GM19023 (cell line): ENCODE measurements at regions not wholly inside any gene's neighbourhood (a gene's known extent, or its start where the extent isn't known, plus 50 kb on each side); places are given as distances from the start of the nearest gene placed in this dataset.

Experiments used
- ATAC-seq: cut with Tn5 transposase; IDR thresholded peaks from one replicate; pipeline ENCODE4 v1.9.1; 2021; ENCODE audit warnings: mild to moderate bottlenecking, moderate library complexity; ENCODE audit not compliant: unreplicated experiment

DNA sequence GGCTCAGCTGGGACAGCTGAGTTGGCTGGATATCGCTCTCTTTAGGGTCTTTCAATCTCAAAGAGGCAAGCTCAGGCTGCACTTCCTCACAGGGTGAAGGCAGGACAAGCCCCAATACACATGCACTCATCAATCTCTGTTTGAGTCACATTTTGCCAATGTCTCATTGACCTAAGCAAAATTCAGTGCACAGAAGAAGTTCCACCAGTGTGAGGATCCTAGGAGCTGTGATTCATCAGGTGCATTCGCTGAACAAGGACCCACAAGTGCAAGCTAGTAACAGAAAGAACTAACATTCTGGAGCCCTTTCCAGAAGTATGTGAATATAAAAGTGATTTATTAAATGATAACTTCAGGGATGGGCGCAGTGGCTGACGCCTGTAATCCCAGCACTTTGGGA is 477.2 kb downstream of the GPAM start:
- no peak for ATAC-seq

DNA sequence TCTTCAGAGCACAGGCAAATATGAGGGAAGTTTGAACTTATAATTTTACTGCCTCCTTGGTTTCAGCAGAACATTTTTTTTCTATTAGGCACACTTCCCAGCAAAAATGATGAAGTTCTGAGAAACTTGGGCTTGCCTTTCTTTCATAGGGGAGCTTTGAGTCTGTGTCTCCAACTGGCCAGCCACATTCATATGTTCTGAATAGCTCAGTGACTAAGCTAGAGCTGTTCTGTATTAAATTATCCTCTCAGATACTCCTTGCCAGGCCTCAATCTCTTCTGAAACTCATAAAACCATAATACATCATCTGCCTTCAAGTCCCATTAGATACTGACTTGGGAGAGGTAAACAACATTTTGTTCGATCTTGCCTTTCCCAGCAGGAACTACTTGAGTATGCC is 476.5 kb downstream of the GPAM start:
- ATAC-seq: no peak

DNA sequence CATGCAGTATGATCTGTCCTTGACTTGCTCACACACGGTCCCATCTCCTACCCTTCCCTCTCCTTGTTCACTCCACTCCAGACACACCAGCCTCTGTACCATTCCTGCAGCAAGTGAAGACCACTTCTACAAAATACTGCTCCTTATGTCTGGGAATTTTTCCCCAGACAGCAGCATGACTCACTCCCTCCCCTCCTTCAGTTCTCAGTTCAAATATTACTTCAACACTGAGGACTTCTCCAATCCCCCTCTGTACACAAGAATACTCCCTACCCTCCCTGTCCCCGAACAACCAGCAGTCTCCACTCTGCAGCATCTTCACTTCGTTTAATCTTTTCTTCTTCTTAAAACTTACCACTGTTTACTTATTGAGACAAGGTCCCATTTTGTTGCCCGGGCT is 474.0 kb downstream of the GPAM start:
- no peak for ATAC-seq

DNA sequence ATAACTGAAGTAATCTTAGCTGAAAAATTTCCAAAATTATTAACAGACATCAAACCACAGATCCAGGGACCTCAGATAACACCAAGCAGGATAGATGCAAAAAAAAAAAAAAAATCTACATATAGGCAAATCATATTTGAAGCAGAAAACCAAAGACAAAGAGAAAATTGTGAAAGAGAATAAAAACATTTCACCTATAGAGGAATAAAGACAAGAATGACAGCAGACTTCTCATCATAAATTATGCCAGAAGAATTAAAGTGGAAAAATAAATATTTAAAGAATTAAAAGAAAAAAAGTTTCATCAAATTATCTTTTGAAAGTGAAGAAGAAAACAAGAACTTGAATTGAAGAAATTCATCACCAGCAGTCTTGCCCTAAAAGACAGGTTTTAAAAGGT is 467.5 kb downstream of the GPAM start:
- no peak for ATAC-seq

DNA sequence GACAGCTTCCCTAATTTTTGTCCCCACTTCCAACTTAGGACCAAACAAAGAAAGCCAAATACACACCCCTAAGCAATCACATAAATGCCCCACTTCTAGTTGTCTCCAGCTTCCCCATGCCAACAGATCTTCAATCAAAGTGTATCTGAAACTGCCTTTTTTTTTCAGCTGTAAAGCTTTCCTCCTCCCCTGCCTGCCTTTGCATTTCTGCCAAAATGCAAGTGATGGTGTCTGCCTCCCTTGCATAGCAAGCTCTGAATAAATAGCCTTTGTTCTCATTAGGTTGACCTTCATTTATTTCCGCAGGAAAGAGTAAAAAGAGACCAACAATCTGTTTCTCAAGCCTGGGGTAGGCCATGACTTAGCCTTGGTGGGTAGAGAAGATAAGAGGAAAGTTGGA is 459.4 kb downstream of the GPAM start:
- ATAC-seq: no peak

DNA sequence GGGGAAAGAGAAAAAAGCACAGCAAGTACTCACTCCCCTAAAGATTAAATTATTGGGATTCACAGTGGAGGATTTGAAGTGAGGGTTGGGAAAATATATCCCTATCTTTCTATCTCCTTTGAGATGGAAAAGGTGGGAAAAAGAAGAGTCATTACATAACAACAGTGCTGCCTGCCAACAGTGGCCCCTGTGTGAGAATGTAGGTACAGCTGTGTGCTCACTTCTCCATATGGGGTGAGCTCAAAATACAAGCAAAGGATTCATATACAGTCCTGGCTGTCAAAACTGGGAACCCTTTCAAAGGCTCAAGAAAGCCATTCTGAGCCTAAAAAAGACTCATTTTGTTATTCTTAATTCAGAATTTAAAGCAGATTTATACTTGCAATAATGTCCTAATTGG is 458.5 kb downstream of the GPAM start:
- ATAC-seq: no peak

DNA sequence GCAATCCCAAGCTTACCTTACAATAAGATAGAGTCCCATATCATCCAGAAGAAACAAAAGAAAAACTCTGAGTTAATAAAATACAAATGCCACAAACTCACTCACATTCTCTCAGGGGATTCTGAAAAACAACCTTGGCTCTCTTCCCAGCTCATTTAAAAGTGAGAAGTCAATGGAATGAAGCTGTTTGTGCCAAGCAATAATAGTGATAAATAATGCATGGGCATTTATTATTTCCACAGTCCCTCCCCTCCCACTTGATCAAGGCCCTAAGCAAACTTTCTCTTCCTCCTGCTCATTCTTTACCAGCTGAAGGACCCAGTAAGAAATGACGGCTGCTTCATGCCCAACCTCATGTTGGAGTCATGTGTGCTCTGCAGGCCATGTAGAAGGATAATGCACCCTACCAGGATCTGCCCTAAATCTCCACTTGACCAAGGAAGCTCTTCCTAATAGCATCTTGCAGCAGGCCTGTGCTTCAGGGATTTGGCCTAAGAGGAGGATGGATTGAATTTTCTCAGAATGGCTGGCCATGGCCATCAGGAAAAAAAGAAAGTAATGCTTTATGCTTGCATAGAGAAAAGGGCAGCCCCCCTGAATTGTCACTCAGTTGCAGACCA is 451.3 kb downstream of the GPAM start:
- ATAC-seq: no peak

DNA sequence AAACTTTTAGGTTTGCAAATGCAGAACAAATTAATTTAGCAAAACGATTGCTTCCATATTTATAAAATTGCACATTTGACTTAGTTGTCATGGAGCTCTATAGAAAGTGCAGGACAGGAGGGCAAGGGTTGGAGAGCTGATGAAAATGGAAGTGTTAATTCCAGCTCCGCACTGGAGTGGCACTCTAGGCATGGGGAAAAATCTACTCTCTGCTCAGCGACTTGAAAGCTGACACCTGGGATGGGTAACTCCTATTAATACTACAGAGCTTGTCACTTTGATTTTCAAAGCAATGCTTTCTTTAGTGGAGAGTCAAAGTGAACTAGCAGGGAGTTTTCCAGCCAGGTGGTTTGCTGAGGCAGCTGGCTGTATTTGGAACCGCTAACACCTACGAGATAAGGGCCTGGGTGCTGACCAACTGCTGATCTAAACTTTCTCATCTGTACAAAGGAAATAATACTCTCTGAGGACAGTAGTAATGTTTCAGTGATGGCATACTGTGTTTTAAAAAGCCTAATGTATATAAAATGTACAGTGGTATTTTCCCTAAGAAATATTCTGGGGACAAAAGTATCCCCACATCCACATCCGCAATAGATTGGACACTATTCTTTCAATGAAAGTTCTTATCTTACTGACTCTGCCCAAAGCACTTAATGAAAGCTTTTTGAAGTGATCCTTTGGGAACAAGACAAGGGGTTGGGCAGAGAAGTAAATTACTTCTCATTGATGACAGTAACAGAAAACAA is 444.3 kb downstream of the GPAM start:
- no peak for ATAC-seq

DNA sequence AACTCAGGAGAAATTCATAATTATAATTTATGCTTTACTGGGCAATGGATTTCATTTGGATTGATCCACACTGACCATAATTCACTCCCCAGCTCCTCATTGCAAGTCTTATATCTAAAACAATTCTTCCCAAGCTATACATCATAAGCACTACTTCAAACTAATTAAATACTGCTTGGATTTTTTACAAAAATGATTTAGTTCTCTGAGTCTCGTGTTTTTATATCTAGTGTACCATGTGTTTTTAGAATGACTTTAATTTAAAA is 443.8 kb downstream of the GPAM start:
- ATAC-seq: no peak

DNA sequence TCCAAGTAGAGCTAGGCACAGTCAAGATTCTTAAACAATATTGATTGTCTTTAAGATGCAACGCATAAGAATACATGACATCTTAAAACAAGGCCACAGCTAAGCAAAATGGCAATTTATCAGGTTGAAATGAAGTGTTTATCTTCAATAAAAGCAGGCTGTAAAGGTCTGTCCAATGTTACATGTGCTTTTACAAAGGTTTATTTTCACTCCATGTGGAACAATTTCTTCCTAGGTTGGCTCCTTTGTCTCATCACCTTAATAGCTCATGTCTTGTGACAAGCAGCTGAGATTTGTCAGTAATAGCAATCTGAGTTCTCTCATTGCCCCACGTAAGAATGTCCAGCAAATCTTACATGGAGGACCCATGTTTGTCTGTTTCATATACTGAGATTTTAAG is 437.6 kb downstream of the GPAM start:
- ATAC-seq: no peak

DNA sequence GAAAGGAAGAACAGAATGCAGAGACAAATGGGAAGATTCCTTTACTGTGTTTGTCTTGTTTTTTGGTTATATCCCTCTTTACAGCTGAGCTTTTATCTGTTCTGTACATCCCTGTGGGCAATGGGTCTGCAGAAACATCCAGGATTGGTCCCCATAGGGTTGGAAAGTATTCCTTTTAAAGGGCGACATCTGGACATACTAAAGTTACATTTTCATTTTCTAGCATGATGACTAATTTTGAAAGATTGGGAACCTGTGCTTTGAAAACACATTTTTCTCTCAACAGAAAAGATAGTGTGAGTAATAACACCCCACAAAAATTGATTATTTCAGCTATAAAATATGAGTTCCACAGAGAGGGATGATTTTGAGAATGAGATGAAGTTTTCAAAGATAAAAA is 435.8 kb downstream of the GPAM start:
- ATAC-seq: no peak

DNA sequence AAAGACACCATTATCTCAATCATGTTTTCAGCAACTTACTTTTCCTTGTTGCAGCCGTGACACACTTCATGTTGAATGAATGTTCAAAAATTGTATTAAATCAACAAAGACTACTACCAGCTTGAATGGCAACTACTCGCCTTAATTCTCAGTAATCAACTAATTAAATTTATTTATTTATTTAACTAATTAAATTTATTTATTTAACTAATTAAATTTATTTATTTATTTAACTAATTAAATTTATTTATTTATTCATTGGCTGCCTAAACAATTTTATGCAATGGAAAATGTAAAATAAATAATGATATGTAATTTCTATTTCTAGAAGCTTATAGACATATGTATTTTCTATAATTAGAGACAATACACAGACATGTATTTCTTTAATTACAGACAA is 435.4 kb downstream of the GPAM start:
- no peak for ATAC-seq

DNA sequence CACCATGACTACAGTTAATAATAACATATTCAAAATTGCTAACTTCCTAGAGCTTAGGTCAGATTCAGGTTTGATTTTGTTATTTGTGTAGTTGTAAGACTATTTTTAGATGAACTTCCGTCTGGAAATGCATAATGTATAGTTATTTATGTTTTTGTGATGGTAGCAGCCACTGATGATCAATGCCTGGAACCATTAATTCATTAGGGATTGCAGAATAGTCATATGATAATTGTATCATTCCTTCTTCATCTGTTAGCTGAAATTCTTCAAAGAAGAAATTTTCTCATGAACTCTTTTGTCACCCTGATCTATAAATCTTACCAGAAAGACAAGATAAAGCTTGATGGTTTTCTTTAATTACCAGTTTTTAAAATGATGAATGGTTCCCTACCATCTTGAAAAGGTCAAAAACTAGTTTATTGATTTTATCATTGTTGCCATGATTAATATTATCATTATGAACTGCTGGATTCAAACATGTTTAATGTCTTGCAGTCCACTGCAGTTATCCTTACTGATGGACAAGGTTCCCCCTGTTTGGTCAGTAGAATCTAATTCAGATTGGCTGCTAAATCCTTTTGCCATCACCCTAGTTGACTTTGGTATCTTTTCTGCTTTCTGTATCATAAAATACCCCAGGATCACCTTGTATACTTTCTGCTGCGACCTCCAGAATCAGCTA is 433.3 kb downstream of the GPAM start:
- no peak for ATAC-seq

DNA sequence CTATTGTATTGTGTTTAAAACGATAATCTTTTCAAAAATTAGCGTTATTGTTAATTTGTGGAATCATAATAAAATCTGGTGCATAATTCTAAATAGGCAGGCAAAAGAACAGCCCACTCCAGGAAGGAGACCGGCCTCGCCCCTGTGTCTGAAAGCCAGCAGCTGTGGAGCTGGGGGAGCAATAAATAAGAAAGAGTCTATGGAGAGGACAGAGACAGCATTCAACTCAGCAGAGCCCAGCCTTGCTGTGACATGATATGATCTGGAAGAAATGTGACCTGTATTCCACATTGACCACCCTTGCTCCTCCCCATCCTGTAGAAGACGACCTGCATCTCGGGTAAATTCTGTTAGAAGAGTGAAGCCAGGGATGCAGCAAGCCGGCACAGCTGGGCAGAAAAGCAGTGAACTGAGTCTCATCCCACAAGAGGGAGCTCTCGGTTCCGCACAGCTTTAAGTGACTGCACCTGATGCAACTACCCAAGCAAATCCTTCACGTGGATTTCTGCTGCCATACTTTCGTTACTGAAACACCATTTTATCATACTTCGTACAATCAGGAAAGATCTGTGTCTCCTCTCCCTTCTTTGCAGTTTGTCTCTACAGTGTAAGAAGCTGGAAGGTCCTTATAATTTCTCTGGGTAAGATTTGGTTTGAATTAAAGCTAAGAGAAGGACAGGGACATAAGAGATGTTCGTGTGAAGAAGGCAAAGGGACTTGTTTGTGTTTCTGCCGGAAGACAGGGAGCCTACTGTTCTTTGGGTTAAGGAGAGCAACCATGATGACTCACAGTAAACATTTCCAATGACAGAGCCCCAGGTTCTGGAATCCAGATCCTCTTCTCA is 427.1 kb downstream of the GPAM start:
- ATAC-seq: no peak

DNA sequence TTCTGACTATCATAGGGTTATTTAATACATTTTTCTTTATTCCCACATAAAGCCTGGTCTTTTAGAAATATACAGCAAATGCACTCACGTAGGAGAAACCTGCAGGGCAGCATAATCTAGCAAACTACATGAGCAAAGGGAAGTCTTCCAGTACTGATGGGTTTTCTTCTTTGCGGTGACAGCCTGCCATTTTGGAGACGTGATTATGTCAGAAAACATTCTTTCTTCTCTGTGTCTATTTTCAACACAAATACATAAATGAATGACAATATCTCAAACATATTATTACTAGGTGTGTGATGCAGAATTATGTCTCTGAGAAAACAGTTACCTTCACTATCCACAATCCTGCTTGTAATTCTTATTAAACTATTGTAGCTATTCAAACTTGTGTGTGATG is 425.0 kb downstream of the GPAM start:
- ATAC-seq: no peak

DNA sequence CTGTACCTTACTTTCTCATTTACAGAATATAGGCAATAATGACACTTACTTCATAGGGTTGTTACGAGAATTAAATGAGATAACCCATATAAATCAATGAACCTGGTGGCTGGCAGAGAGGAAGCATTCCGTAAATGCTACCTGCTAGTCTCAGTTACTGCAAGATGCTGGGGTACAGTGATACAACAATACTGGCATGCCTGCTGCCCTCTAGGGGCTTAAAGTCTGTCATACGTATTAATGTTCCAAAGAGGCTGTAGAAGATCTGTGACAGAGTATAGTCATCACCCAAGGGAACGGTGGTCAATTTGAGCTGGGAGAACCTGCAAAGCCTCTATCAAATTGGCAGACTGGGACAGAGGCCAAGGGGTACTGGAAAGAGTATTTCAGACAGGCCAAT is 421.5 kb downstream of the GPAM start:
- ATAC-seq: no peak

DNA sequence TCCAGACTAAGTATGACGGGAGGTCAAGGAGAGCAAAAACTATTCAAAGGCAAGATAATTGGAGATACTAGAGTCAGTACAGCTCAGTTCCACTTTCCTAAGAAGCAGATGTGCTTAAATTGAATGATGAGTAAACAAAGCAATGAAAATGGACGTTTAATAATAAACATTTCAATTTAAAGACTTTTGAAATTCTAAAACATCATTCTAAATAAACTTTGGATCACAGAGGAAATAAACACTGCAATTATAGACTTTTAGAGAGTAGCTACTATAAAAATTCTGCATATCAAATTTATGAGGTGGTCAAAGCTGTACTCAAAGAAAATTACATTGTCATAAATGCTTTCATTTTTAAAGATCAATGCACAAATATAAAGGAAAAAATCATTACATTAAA is 418.3 kb downstream of the GPAM start:
- ATAC-seq: no peak

DNA sequence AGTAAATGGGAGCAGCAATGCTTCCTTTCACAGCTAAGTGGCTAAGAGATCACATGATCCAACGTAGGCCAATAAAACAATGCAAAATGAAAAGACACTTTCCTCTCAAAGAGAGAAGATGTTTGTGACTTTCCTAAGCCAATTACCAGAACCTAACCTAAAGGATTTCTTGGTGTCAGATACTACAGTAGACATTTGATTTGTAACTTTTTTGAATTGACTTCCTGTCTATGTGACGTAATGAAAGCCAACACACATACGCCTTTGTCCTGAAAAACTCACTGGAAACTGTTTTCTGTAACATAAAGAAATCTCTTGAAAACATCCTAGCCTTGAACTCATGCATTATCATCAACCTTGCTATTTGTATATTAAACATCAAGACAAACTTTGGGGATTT is 417.1 kb downstream of the GPAM start:
- ATAC-seq: no peak

DNA sequence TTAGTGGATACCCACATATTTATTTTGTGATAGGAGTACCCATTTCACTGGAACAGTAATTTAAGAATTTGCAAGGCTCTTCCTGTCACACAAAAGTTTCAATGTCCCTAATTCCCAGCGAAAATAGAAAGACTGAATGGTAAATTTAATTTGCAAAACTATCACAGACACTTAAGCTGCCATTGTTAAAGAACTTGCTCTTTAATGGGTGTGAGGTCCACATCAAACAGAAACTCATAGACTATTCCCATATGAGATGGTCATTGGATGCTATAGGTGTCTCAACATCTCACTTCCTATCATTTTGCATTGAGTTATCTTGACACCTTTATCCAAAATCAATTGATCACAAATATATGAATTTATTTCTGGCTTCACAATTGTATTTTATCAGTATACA is 415.9 kb downstream of the GPAM start:
- ATAC-seq: no peak

DNA sequence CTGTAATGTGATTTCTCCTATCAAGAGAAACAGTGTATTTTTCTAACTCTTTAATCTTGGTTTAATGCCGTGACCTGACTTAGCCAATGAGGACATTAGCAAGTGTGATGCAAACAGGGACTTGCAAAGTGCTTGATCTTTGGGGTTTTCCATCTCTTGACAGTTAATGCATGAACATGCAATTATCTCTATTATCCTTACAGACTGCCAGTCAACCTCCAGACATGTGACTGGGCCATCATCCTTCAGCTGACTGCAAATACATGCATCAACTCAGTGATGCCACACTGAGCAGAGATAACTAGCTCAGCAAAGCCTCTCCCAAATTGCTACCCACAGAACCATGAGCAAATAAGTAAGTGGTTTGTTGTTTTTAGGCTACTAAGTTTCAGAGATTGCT is 409.6 kb downstream of the GPAM start:
- no peak for ATAC-seq

DNA sequence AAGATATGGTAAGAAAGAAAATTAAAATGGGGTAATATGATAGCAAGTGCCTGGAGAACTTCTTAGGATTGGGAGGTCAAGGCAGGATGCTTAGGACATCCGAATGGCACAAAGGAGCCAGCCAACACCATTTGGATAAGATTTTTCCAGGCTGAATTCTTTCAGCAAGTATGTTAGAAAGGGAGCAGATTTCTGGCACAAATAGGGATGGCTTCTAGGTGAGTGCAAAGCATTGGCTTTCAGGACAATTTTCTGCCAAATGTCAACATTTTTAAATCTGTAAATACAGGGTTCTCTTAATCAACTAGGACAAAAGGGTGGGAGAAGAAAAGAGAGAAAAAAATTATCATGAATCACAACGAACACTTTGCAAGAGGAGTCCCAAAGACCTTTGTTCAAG is 409.1 kb downstream of the GPAM start:
- ATAC-seq: no peak

DNA sequence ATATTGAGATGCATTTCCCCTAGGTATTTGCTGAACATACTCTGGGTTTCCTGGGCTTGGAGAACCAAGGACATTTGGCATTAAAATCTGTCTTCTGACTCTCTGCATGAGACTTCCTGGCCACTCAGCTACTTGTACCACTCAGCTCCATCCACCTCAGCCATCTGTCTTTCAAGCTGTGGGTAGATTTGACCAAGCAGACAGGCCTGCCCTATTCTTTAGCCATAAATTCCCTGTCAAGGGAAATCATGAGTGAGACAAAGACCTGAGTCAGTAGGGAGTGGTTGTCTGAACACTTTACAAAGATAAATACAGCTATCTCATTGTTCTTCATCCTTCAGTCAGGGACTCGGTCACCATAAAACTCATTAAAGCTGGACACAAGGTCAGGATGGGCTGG is 399.1 kb downstream of the GPAM start:
- ATAC-seq: no peak
